Stimulated activated CD4-positive, alpha-beta T cell treated with anti-CD3 and anti-CD28 coated beads, Interleukin-4, amount 100 ng/mL, for 4 hours (primary cell): ENCODE measurements at regions not wholly inside any gene's neighbourhood (a gene's known extent, or its start where the extent isn't known, plus 50 kb on each side); places are given as distances from the start of the nearest gene placed in this dataset.
"Not testable (repeated sequence)": the region's sequence is repeated elsewhere in the genome, so short reads cannot be mapped to it uniquely, and the experiment has no call there.

Experiments used
- DNase-seq, 2 experiments: peaks; one replicate each; pipeline ENCODE4 v3.0.0-alpha.2; 2020

DNA sequence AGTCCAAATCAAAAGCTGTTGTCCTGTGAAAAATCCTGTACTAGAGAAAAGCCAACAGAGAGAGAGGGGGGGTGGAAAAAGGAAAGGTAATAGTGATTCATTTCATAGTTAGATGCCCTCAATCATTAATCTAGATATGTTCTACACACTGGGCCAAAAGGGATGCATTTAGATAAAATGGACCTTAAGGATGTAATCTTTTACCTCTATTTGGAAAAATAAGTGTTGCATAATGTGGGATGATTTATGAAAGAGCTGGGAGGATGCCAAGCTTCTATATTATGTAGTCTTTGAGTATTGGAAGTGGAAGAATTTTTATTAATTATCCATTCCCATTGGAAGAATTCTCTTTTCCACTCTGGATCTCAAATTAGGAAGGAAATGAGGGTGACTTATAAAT lies 480.5 kb upstream of the ZEB2 start:
- no peak for DNase-seq

DNA sequence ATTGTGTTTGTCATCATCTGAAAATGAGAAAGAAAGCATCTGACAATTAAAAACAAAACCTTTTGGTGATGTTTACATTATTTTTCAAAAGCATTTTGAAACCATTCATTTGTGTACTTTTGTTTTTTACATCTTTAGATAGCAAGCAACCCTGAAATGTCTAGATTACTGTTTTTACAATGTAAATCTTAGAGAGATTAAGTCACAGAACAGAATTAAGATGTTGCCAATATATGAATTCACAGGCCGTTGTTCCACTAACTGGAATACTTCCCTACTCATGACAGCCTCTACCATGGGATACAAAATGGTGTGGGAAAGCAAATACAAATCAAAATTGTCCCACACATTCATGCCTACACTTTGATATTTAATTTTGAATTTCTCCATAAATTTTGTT lies 480.0 kb upstream of the ZEB2 start:
- DNase-seq, result no peak

DNA sequence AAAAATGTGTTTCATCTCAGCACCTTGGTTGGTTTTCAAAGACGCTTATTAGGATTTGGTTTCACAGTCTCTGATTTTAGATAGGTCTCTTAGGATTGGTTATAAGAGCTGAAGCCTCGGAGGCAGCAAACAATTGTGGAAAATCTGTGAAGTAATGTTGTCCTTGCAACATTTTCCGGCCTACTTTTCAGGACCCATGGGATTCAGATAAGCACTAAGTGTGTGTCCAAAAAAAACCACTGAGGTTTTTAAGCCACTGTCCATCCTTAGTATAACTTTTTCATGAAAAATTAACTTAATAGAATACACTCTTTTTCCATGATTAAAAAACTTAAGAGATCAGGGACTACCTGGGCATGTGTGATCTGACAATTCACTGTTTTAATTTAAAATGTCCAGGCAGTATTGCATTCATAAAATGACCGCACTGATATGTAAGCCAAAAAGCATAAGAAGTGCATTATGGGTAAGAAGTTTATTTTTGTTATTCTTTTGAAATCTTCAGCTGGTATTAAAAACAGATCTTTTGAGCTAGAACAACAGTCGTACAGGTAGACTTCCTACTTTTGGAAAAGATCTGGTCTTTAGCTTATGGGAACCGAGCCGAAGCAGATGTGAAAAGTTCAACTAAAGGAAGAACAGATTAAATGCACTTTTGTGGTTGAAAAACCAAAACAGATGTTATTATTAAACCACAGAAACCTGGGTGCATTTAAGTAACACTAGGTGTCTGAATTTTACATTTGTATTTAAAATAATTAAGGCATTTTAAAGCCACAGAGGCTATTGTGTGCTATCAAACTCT lies 479.4 kb upstream of the ZEB2 start:
- no peak for DNase-seq

DNA sequence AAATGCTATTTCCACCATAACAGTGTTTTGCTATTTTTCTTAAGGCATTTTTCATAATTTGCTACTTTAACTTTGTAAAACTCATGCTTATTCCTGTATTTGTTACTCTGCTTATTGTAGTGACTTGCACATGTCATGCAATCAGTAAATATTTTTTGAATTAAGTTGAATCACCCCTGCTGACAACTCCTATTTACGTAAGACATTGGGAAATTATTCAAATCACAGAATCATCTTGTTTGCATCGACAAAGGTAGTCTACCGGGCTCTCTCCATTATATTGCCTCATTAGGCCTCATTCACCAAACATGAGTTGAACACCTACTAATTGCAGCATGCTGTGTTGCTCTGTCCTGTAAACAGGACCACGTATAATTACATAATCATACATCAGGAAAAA lies 478.5 kb upstream of the ZEB2 start:
- no peak for DNase-seq

DNA sequence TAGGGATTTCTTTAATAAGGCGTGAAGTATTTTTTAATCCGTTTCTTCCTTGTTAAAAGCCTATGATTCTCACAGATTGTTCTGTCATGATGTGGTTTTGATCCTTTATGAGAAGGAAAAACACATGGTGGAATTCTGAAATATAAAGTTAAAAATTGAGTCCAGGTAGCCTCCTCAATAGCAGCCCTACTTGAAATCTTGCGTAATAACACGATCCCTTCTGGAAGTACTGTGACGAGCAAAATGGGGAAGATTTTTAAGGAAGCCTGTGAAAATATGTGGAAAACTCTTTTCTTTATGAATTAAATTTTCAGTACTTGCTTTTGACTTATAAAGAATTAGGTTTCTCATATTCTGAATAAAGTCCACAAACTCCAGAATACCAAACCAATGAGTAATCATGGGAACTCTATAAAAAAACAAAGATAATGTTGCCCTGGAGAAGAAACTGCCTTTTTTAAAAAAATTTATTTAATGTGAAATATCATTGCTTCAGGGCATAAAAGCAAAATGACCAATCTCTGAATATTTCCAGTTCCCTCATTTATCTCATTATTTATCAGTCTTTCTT lies 476.4 kb upstream of the ZEB2 start:
- no peak for DNase-seq

DNA sequence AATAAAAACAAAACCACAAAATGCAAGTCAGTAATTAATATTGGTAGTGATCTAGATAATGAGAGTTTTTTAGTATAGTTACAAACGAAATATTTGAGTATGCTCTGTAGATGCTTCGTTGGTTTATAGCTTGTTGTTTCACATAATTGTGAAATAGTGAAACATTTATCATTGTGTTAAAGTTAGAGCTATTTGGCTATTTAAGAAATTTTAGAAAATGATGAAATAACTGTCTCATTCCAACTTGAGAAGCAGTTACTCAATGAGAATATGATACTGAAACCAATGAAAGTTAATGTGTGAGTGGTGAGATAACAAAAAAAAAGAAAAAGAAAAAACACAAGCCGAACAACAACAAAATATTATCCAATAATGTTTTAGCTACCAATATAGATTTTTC lies 475.6 kb upstream of the ZEB2 start:
- no peak for DNase-seq

DNA sequence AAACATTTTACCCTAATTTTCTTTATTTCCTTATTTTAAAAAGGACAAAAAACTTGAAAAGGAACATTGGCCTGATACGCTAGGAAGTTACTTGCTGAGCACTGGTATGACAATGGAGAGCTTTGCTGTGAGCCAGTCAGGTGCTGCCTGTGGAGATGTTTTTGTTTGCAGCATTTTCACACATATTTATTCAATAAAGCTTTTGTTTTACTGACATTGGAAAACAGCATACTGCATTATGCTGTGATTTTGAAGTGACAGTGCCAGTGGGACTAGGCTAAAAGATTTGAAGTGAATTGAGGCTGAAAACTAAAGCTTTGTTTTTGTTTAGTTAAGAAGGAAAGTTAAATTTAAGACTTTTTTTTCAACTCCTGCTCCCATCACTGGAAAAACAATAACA lies 470.7 kb upstream of the ZEB2 start:
- DNase-seq, result no peak

DNA sequence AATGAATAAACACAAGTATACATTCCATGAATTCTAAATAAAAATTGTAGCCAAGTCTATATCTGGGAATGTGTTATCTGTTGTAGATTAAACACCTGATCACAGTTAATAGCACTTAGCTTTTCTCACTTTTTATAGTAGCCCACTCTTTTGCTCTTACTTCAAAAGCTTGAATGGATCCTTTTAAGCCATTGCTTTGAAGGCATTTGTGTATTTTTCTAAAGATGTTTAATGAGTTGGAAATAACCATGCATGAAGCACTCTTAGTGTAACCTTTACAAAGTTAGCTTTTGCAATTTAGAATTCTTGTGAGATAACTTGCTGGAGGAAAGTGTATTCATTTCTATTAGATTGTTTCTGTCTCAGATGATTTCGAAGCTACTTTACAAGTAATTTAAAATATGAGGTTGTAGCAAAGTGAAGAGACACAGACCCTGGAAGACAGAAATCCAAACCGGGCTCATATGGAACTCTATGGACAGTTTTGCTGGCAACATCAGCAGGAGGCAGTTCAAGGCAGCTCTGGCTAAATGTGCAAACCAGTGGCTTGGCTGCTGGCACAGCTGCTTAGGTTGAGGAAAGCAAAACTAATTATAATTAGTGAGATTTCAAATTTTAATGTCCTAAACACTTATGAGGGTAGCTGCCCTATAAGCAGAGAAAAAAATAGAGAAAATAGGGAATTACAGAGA lies 469.8 kb upstream of the ZEB2 start:
- no peak for DNase-seq

DNA sequence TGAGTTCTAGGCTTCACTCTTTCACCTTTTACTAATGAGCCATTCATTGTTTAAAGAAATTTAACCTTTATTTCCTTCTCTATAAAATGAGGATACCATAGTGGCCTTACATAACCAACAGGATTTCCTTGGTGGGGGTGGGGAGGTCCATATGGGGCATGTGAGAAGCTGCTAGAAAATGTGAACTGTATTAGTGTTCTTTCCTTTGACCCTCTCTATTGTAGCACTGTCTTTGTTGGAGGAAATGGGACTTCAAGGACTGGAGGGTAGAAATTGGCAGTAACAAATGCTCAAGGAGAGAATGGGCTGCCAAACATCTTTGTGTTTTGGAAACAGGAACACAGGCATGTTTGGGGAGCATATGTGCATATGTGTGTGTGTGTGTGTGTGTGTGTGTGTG lies 468.7 kb upstream of the ZEB2 start:
- no peak for DNase-seq

DNA sequence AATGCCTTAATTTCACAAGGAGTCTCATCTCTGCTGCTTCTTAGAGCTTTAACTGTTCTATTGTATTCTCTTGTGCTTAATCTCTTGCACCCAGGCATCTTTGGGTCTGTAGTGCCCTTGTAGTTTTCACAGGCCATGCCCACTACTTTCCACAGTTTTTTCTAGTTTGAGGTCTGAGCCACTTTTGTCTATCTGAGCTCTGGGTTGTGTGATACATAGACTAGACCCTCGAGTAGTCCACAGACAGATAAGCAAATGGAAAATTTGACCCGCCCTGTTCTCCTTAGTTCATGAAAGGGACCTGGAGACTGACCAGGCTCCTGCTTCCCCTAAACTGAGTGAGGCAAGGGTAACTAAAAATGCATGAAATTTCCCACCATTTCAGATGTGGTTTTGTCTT lies 466.8 kb upstream of the ZEB2 start:
- no peak for DNase-seq

DNA sequence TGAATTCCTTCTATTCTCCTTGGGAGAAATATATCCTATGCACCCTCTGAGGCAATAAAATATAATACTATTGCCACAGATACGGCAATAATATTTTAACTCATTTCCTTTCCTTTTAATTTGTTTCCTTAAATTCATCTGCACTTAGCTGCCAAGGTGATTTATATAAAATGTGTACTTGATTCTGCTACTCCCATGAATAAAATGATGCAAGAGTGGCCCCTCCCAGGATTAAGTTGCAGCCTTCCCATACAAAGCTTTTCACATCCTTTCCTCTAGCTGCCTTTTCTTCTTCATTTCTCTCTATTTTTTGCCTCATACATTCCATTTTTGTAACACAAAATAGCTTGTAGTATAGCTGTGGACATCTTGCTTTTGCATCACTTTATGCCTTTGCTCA lies 464.1 kb upstream of the ZEB2 start:
- no peak for DNase-seq

DNA sequence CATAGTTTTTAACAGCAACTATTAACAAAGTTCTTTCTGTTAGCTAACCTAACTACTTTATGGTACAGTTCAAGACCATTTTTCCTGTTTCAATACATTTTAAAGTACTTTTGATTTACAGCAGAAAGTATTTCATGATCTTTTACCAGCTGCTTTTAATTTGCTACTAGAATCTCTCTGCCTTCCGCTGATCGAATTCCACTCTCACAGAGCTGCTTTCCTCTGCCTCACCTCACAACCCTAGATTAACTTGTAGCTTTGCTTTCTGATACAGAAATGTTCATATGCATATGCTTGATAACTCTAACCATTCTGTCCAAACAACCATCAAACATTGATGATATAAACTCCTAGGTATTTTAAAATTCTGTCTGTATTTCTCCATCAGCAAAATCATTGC lies 463.2 kb upstream of the ZEB2 start:
- no peak for DNase-seq

DNA sequence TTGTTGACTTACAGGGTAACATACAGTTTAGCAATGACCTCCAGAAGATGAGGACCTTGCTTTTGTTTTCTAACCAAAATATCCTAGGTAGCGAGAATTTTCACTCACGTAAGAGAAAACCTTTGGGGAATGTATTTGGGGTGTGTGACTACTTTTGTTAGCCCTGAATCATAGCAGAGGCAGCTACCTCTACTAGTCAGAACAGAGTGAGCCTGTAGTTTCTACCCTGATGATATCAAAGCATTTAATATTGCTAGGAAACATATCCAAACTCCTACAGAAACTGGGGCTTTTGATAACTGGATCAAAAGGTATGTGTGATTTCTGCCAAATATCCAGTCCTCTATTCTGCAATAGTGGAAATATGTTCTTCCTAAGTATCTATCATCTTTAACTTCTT lies 462.6 kb upstream of the ZEB2 start:
- DNase-seq, result no peak

DNA sequence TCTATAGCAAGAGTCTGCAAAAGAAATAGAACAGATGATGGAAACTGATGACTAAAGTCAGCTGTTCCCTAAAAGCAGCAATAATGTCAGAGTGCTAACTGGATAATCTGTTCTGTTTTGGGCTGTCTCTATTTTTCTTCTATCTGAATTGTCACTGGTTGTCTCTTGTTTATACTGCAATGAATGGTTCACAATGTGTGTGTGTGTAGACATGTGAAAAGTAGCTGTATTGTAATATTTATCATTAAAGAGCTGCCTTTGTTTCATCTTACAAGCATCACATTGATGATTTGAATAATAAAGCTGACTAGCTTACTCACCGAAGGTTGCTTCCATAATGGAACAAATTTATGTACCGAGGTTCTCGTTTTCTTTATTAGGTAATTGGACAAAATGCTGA lies 456.0 kb upstream of the ZEB2 start:
- no peak for DNase-seq

DNA sequence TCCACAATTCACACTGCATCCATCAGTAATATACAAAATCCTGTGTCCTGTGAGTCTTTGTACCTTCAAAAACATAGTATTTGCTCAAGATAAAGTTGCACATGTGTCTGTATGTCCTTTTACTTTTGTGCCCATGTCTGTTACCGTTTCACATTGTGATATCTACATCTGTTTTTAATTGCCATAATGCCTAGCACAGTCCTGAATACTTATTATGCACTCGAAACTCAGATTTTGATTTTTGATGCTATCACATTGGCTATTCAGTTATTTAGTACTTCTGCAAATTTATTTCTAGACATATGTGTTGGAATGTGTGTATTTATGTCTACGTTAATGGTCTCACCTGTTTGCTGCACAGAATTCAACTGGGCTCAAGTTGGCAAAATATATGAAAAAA lies 452.8 kb upstream of the ZEB2 start:
- DNase-seq, result no peak

DNA sequence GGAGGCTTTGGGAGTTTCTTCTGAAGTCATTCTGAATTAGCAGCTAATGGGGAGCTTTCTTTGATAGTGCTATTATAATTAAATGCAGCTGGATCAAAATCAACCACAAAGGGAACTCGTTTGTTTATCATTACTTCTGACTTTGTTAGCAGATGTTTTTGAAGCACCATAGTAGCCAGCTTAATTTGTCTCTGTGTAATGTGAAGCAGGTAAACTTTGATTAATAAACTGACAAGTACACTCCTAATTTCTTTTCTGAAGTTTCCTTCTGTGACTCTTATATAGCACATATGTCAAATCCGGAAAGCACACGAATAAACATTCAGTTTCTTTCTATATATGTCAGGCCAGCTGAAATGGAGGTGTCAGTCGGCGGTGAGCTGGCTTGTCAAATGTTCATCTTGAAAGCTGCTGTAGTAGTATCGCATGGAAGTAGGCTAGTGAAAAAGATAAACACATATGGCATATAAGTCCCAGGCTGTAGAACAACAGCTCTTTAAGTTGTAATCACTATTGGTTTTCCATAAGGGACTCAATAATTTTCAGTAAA lies 451.9 kb upstream of the ZEB2 start:
- DNase-seq, result no peak

DNA sequence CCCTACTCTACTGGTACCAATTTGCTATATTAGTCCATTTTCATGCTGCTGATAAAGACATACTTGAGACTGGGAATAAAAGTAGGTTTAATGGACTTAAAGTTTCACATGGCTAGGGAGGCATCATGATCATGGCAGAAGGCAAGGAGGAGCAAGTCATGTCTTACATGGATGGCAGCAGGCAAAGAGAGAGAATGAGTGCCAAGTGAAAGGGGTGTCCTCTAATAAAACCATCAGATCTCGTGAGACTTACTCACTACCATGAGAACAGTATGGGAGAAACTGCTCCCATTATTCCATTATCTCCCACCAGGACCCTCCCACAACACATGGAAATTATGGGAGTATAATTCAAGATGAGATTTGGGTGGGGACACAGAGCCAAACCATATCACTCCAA lies 450.5 kb upstream of the ZEB2 start:
- DNase-seq, result not testable (repeated sequence)

DNA sequence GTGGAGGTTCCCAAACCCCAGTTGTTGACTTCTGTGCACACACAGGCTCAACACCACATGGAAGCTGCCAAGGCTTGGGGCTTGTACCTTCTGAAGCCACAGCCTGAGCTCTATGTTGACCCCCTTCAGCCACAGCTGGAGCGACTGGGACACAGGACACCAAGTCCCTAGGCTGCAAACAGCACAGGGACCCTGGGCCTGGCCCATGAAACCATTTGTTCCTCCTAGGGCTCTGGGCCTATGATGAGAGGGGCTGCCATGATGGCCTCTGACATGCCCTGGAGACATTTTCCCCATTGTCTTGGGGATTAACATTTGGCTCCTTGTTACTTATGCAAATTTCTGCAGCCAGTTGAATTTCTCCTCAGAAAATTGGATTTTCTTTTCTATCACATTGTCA lies 449.6 kb upstream of the ZEB2 start:
- not testable (repeated sequence) for DNase-seq

DNA sequence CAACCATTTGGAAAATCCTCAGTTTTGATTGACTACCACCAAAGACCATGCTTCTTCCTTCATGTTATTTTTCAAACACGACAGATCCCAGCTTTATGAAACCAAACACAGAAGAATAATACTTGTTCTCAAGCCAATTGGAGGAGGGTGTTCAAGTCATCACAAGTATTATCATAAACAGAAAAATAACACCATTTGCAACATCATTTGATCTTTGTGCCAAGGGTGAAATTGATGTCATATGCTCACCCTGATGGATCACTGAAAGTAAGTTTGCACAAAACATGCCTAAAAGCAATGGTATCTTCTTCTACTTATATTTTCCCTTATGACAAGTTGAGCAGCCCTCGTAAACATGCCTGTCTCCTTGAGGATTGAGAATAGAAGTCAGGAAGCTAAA lies 448.0 kb upstream of the ZEB2 start:
- DNase-seq, result no peak

DNA sequence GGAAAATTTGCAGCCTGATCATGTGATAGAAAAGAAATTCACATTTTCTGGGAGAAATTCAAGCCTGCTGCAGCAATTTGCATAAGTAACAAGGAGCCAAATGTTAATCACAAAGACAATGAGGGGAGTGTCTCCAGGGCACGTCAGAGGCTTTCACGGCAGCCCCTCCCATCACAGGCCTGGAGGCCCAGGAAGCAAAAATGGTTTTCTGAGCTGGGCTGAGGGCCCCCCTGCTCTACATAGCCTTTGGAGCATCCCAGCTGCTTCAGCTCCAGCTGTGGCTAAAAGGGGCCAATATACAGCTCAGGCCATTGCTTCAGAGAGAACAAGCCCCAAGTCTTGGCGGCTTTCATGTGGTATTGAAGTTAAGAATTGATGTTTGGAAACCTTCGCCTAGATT lies 445.3 kb upstream of the ZEB2 start:
- DNase-seq, result no peak

DNA sequence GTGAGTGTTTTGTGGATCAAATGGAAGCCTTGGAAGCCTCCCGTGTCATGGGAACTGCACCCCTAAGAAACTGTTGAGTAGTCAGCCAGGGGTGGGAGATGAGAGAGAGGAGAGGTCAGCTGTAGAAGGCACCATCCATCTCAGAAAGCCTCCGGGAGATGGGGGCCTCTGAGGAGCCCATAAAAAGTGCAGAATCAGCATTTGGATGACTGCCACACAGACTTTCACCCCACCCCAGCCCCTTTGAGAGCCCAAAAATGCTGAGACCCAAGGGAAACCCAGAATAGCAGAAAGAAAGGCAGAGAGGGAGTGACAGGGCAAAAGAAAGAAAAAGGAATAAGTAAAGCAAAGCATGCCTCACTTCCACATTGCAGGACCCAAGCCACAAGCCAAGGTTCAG lies 443.1 kb upstream of the ZEB2 start:
- no peak for DNase-seq

DNA sequence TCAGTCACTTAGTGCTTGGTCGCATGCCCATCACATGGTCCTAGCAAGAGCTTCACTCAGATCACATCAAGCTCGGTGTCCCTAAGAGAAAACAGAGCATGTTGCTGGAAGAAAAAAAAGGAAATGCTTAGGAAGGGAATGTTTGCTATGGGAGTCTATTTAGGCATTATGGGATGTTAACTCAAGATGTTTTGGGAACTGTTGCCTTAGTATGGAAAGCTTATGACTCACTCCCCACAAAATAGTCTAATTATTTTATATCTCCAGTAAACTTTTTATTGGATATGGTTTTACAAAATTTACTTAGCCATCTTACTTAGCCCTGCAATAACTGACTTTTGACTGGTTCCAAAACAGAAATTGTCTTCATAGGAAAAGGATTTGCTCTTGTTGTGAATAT lies 439.5 kb upstream of the ZEB2 start:
- no peak for DNase-seq

DNA sequence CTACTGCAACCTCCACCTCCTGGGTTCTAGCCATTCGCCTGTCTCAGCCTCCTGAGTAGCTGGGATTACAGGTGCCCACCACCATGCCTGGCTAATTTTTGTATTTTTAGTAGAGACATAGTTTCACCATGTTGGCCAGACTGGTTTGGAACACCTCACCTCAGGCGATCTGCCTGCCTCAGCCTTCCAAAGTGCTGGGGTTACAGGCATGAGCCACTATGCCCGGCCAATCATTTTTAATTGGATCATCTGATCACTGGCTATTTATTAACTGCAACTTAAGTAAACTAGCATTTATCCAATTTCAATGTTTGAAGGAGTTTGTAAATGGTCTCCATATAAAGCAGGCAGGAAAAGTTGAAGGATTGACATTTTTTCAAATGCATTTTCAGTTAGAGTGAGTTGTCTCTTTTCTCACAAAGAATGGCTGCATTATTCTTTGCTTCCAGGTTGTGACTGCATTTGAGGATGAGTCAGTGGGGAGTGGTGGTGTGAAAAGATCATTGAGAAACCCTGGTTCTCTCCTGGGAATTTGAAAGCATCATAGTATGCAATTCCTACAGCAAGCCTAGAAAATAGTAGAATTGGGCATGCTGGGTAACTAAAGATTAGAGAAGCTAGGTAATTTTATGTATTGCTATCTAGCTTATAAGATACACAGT lies 431.1 kb upstream of the ZEB2 start:
- no peak for DNase-seq
